ENCODE measurements at regions not wholly inside any gene's neighbourhood (a gene's known extent, or its start where the extent isn't known, plus 50 kb on each side); places are given as distances from the start of the nearest gene placed in this dataset.

DNA sequence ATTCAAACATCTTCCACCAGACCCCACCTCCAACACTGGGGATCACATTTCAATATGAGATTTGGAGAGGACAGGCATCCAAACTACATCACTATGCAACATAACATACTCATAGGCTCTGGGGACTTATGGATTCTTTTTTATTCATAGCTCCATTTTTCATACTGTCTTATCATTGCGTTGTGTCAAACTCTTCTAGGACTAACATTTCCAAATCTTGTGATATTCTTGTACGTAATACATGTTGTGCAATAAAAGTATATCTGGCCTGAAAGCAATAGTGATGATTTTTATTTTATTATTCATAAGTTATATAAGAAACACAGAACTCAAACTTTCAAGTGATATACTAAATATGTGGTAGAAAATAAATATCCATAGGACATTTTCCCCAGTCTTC is 60.6 kb upstream of the ACTR3 start:
- TF ChIP-seq, protein P1, sequence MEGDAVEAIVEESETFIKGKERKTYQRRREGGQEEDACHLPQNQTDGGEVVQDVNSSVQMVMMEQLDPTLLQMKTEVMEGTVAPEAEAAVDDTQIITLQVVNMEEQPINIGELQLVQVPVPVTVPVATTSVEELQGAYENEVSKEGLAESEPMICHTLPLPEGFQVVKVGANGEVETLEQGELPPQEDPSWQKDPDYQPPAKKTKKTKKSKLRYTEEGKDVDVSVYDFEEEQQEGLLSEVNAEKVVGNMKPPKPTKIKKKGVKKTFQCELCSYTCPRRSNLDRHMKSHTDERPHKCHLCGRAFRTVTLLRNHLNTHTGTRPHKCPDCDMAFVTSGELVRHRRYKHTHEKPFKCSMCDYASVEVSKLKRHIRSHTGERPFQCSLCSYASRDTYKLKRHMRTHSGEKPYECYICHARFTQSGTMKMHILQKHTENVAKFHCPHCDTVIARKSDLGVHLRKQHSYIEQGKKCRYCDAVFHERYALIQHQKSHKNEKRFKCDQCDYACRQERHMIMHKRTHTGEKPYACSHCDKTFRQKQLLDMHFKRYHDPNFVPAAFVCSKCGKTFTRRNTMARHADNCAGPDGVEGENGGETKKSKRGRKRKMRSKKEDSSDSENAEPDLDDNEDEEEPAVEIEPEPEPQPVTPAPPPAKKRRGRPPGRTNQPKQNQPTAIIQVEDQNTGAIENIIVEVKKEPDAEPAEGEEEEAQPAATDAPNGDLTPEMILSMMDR (IDR thresholded peaks at IDR 0.05), result no peak
- no peak for TF ChIP-seq POLR2A (IDR thresholded peaks at IDR 0.05)

Measured in body of pancreas (tissue), 4 donors.